CD14-positive monocyte (primary cell): ENCODE measurements at regions not wholly inside any gene's neighbourhood (a gene's known extent, or its start where the extent isn't known, plus 50 kb on each side); places are given as distances from the start of the nearest gene placed in this dataset.

Source experiments
- DNase-seq, 3 donors: peaks; one replicate each; pipeline ENCODE4 v3.0.0-alpha.2; 2011 to 2022
- H2AFZ ChIP-seq: 2 replicates; pipeline ENCODE4 v1.6.0; 2012; ENCODE audit warnings: mild to moderate bottlenecking, low read depth, low read length, inconsistent platforms; ENCODE audit not compliant: insufficient read depth, poor library complexity, severe bottlenecking
- H3K27ac ChIP-seq, 2 donors: 1 replicate in 1 of 2; 2 replicates in 1 of 2; pipeline ENCODE4 v1.5.1; 2012 to 2013; ENCODE audit warnings: low read length in 2 of 2, control low read depth in 1 of 2, inconsistent platforms in 1 of 2, low read depth in 1 of 2, mild to moderate bottlenecking in 1 of 2
- H3K27me3 ChIP-seq, 2 donors: one replicate each; pipeline versions ENCODE4 v1.6.0 to v1.6.1; 2011 to 2013; ENCODE audit warnings: low read length in 2 of 2; ENCODE audit not compliant: control insufficient read depth in 2 of 2, insufficient read depth in 2 of 2
- H3K36me3 ChIP-seq, 2 donors: replicated peaks in 1 of 2; 1 replicate in 1 of 2; 2 replicates in 1 of 2; pipeline versions ENCODE4 v1.5.1 to v1.6.1; 2012 to 2013; ENCODE audit warnings: low read length in 2 of 2, control low read depth in 1 of 2, inconsistent platforms in 1 of 2, mild to moderate bottlenecking in 1 of 2; ENCODE audit not compliant: insufficient read depth in 2 of 2, control insufficient read depth in 1 of 2
- H3K4me1 ChIP-seq, 2 donors: 1 replicate in 1 of 2; 2 replicates in 1 of 2; pipeline versions ENCODE4 v1.5.1 to v1.6.1; 2012 to 2013; ENCODE audit warnings: low read length in 2 of 2, control low read depth in 1 of 2, inconsistent platforms in 1 of 2, mild to moderate bottlenecking in 1 of 2, moderate library complexity in 1 of 2; ENCODE audit not compliant: insufficient read depth in 2 of 2, control insufficient read depth in 1 of 2
- H3K4me2 ChIP-seq: replicated peaks from 2 replicates; pipeline ENCODE3; 2012; ENCODE audit warnings: low read length, moderate library complexity, mild to moderate bottlenecking; ENCODE audit not compliant: poor library complexity, severe bottlenecking; ENCODE audit errors: extremely low read depth
- H3K4me3 ChIP-seq, 3 experiments: fragments of 200-600 bp in 1 of 3; sonication (generic) in 1 of 3; replicated peaks in 1 of 3; 1 replicate in 2 of 3; 2 replicates in 1 of 3; pipeline ENCODE4 v1.5.1; 2011 to 2013; ENCODE audit warnings: low read length in 3 of 3, mild to moderate bottlenecking in 3 of 3, control low read depth in 2 of 3, low read depth in 2 of 3, inconsistent platforms in 1 of 3, moderate library complexity in 1 of 3
- H3K79me2 ChIP-seq: 2 replicates; pipeline ENCODE4 v1.6.0; 2012; ENCODE audit warnings: mild to moderate bottlenecking, control low read depth, inconsistent platforms, low read length, moderate library complexity; ENCODE audit not compliant: insufficient read depth
- H3K9ac ChIP-seq: 2 replicates; pipeline ENCODE4 v1.6.0; 2017; ENCODE audit warnings: low read length, mild to moderate bottlenecking; ENCODE audit not compliant: insufficient read depth, poor library complexity, severe bottlenecking
- H3K9me3 ChIP-seq, 2 donors: replicated peaks in 1 of 2; 1 replicate in 1 of 2; 2 replicates in 1 of 2; pipeline versions ENCODE4 v1.5.1 to v1.6.1; 2012 to 2013; ENCODE audit warnings: low read length in 2 of 2, control low read depth in 1 of 2; ENCODE audit not compliant: control insufficient read depth in 1 of 2, insufficient read depth in 1 of 2
- H4K20me1 ChIP-seq: 2 replicates; pipeline ENCODE4 v1.6.0; 2012; ENCODE audit warnings: mild to moderate bottlenecking, low read length, control low read depth, moderate library complexity; ENCODE audit not compliant: insufficient read depth
- H3K27ac Mint-ChIP-seq, 7 donors: one replicate each; pipeline ENCODE4 v1.8.0; 2020; ENCODE audit warnings: mild to moderate bottlenecking in 7 of 7, mixed read lengths in 7 of 7, moderate library complexity in 6 of 7, inconsistent platforms in 2 of 7
- H3K27me3 Mint-ChIP-seq, 3 donors: one replicate each; pipeline ENCODE4 v1.8.0; 2021 to 2022; ENCODE audit warnings: low read depth in 3 of 3, mild to moderate bottlenecking in 3 of 3, mixed read lengths in 3 of 3, moderate library complexity in 3 of 3, inconsistent platforms in 1 of 3
- H3K36me3 Mint-ChIP-seq, 2 donors: one replicate each; pipeline ENCODE4 v1.8.0; 2020; ENCODE audit warnings: mixed read lengths in 2 of 2, inconsistent platforms in 1 of 2, mild to moderate bottlenecking in 1 of 2
- H3K4me1 Mint-ChIP-seq: one replicate; pipeline ENCODE4 v1.8.0; 2020; ENCODE audit warnings: mild to moderate bottlenecking, mixed read lengths
- H3K4me3 Mint-ChIP-seq, 2 donors: one replicate each; pipeline ENCODE4 v1.8.0; 2020; ENCODE audit warnings: mild to moderate bottlenecking in 2 of 2, mixed read lengths in 2 of 2, moderate library complexity in 1 of 2
- H3K9me3 Mint-ChIP-seq, 7 donors: one replicate each; pipeline ENCODE4 v1.8.0; 2020 to 2022; ENCODE audit warnings: mixed read lengths in 7 of 7, mild to moderate bottlenecking in 6 of 7, moderate library complexity in 6 of 7, inconsistent platforms in 2 of 7
- WGBS: methylation state at CpG from one replicate; pipeline ENCODE4 v1.1.5; 2013; ENCODE audit warnings: missing lambda C conversion rate; ENCODE audit not compliant: insufficient coverage; 5-methylcytosine and 5-hydroxymethylcytosine counted together
- intact Hi-C, 2 donors: fragments of 100-400 bp; cut with micrococcal nuclease; formaldehyde crosslinking; loops; one replicate each; pipeline versions ENCODE4 v1.15.0 to v1.15.1; 2023
- TF ChIP-seq, protein P1 (sequence below): fragments of 200-600 bp; IDR thresholded peaks from one replicate; pipeline ENCODE4 v1.8.0; 2022; ENCODE audit warnings: antibody characterized with exemption, mild to moderate bottlenecking

- Histone ChIP-seq H3K4me2 (no peak overlapping the region), H3K4me3 (no peak overlapping the region), H3K27ac (no peak overlapping the region), H3K4me1 (no peaks in the 10 kb centered on the region), H4K20me1 (no peaks in the 10 kb centered on the region), H2AFZ (no peak overlapping the region), H3K27me3 (peaks cover 0 to 5% of the 10 kb centered on the region in 2 donors), H3K79me2 (no peaks in the 10 kb centered on the region), H3K9me3 (peaks cover 0 to 7% of the 10 kb centered on the region in 2 donors), H3K36me3 (no peaks in the 10 kb centered on the region), H3K9ac (no peak overlapping the region)
- Mint-ChIP-seq H3K9me3 (peaks cover 0 to 11% (median 6%) of the 10 kb centered on the region in 7 donors), H3K27ac (peak overlapping the region in 1 of 7 donors; percentile 83), H3K27me3 (peaks cover 11 to 17% (median 15%) of the 10 kb centered on the region in 3 donors), H3K4me1 (no peaks in the 10 kb centered on the region), H3K36me3 (no peaks in the 10 kb centered on the region), H3K4me3 (no peak overlapping the region)
- intact Hi-C loops = no loop called here
- 83% methylated on average over 1 of the region's 10 CpGs for WGBS
- DNase-seq = no peak
- TF ChIP-seq, protein P1, sequence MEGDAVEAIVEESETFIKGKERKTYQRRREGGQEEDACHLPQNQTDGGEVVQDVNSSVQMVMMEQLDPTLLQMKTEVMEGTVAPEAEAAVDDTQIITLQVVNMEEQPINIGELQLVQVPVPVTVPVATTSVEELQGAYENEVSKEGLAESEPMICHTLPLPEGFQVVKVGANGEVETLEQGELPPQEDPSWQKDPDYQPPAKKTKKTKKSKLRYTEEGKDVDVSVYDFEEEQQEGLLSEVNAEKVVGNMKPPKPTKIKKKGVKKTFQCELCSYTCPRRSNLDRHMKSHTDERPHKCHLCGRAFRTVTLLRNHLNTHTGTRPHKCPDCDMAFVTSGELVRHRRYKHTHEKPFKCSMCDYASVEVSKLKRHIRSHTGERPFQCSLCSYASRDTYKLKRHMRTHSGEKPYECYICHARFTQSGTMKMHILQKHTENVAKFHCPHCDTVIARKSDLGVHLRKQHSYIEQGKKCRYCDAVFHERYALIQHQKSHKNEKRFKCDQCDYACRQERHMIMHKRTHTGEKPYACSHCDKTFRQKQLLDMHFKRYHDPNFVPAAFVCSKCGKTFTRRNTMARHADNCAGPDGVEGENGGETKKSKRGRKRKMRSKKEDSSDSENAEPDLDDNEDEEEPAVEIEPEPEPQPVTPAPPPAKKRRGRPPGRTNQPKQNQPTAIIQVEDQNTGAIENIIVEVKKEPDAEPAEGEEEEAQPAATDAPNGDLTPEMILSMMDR = no peak
These were observed 212.3 kb downstream of the ERCC6L2 start for GRCh38 chr9:96087669-96088299.

DNA sequence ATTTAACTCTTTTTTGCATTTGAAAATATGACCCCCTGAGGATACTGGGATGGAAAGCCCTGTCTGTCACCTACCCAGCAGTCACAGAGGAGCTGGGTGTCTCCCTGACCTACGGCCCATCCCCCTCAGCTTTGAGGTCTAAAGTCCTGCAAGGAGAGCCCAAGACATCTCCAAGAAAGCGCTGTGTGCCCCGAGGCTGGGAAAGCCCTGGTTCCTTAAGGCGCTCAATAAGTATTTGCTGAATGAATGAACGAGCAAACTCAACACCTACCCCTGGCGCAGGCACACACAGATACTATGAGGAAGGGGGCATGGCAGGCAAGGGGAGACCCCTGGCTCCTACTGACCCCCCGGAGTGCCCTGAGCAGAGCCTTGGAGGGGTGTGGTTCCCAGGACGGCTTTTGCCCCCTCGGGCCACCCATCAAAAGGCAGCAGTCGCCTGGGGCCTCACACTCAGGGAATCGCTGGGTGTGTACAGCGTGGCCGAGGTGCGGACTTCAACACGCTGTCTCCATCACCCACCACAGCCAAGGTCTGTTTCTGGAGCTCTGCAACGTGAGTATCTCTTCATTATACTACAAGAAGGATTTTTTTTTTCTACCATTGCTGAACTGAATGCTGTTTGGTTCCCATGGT lies 211.6 kb downstream of the ERCC6L2 start:
- no peak overlapping the region for H2AFZ ChIP-seq
- Mint-ChIP-seq H3K9me3 (peaks cover 0 to 8% (median 5%) of the 10 kb centered on the region in 7 donors), H3K27ac (no peak overlapping the region), H3K4me3 (no peak overlapping the region), H3K4me1 (no peaks in the 10 kb centered on the region), H3K27me3 (peaks cover 11 to 17% (median 16%) of the 10 kb centered on the region in 3 donors), H3K36me3 (no peaks in the 10 kb centered on the region)
- no peaks in the 10 kb centered on the region for H4K20me1 ChIP-seq
- peaks cover 0 to 5% of the 10 kb centered on the region in 2 donors for H3K27me3 ChIP-seq
- TF ChIP-seq, protein P1 = no peak
- DNase-seq = no peak
- H3K79me2 ChIP-seq = no peaks in the 10 kb centered on the region
- H3K4me3 ChIP-seq = no peak overlapping the region
- no peaks in the 10 kb centered on the region for H3K4me1 ChIP-seq
- H3K4me2 ChIP-seq = no peak overlapping the region
- H3K27ac ChIP-seq = no peak overlapping the region
- 81% methylated on average over 5 of the region's 16 CpGs for WGBS
- H3K9me3 ChIP-seq = peaks cover 0 to 5% of the 10 kb centered on the region in 2 donors
- H3K36me3 ChIP-seq = no peaks in the 10 kb centered on the region
- no peak overlapping the region for H3K9ac ChIP-seq
- intact Hi-C loops = no loop called here
